Hematopoietic multipotent progenitor cell (in vitro differentiated cells): ENCODE measurements at regions not wholly inside any gene's neighbourhood (a gene's known extent, or its start where the extent isn't known, plus 50 kb on each side); places are given as distances from the start of the nearest gene placed in this dataset.
"Not testable (repeated sequence)": the region's sequence is repeated elsewhere in the genome, so short reads cannot be mapped to it uniquely, and the experiment has no call there.

Source experiments
- DNase-seq, 3 donors: peaks; one replicate each; pipeline ENCODE4 v3.0.0-alpha.2; 2011 to 2015; ENCODE audit warnings: low read depth in 2 of 3, low spot score in 2 of 3

DNA sequence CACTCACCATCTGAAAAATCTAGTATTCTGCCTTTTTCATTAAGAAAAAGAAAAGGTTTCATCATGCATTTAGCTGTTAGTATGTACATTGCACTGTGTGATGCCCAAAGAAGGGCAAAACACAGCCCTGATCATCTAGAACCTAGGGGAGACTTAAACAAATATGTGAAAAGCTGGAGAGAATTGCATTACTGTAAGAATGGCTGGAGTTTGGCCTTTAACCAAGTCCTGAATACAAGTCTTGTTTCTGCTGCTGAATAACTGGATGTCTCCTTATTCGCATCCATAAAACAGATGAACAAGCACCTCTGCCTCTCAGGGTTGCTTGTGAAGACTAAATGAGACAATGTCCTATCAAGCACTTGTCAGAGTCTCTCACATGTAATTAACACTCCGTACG, 233.4 kb upstream of the LRTM1 start:
- DNase-seq = no peak

DNA sequence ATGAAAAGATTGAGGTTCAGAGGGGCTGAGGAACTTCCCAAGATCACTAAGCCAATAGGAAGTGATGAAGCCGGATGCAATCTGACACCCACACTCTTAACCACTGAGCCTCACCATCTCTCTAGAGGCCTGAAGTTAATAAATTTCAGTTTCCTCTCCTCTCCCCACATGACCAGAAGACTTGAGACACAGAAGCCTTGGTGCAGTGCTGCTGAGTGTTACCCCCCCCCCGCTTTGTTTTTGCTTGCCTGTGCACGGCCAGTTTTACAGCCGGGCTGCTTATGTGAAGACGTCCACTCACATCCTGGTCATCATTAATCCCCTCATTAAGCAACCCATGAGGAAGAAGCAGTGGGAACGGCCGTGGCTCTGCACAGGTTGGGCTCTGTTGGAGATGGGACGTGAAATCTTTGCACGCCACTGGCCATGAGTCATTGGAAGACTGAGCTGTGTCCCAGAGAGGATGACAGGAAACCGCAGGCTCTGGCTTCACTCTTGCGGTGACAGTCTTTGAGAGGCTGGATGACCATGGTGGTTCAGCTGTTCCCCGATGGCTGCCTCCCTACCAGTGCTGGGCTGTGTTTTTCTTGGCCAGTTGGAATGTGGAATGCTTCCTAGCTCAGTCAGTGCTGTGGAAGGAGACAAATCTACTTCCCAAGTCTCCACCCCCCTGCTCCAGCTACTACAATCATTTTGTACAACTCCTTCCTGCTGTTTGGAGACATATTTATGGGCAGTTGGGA, 232.6 kb upstream of the LRTM1 start:
- DNase-seq = no peak

DNA sequence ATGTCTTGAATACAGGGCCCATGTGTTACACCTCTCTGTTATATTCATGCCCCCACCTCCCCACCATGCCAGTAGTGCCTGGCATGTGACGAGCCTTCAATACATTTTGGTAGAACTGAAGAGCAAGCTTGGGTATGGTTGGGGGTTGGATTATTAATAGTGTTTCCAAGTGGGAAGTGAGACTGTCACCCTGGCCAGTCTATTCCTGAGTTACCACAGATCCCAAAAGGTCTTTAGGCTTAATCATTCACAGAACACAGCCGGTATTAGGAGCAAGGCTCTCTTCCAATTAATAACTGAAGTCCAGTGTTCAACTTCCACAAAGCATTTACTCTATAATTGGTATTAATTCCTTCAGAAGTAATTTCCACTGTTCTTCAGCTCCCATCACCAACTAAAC, 231.9 kb upstream of the LRTM1 start:
- no peak for DNase-seq

DNA sequence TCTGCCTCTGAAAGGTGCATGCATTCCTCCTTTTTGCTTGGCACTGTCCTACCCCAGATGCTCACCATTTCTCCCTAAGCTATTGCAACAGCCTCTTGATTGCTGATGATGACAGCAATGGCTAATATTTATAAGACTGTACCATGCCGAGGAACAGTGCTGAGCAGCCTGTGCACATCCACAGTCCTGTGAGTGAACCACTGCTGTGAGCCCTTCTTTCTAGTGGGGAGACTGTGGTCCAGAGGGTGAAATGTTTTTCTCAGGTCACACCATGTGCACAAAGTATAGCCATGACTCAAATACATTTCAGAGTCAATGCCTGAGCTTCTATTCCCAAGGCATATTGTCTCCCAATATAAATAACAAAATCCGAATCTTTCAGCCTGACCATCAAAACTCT, 231.2 kb upstream of the LRTM1 start:
- DNase-seq = no peak

DNA sequence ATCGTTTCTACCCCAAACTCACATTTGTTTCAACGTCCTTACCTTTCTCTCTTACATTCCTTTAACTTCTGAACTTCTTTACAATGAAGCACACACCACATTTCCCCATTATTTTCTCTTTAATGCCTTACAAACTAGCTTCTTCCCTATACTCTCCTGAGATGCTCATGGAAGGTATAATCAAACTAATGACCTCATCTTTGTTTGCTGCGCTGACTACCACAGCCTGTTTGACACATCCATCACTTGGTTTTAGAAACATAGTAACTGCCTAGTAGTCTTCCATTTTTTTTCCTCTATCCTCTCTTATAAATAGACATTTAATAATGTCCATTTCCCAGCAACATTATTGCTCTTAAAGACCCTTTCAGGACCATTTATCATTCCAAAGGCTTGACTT, 230.5 kb upstream of the LRTM1 start:
- no peak for DNase-seq

DNA sequence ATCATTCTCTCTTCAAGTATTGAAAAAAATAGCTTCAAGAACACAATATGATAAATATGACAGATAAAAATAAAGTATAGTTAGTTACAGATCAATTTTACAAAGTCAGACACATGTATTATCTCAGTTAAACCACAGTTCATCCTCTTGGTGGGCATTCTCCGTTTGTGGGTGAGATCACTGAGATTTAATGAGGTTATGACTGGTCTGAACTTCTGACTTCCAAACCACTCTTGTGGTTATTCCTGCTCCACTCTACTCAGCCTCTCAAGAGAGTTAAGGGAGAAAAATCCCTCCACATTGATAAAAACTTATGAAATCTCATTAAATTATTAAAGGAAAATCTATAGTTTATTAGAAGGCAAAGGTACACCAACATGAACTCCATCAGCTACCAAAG, 229.9 kb upstream of the LRTM1 start:
- DNase-seq = no peak

DNA sequence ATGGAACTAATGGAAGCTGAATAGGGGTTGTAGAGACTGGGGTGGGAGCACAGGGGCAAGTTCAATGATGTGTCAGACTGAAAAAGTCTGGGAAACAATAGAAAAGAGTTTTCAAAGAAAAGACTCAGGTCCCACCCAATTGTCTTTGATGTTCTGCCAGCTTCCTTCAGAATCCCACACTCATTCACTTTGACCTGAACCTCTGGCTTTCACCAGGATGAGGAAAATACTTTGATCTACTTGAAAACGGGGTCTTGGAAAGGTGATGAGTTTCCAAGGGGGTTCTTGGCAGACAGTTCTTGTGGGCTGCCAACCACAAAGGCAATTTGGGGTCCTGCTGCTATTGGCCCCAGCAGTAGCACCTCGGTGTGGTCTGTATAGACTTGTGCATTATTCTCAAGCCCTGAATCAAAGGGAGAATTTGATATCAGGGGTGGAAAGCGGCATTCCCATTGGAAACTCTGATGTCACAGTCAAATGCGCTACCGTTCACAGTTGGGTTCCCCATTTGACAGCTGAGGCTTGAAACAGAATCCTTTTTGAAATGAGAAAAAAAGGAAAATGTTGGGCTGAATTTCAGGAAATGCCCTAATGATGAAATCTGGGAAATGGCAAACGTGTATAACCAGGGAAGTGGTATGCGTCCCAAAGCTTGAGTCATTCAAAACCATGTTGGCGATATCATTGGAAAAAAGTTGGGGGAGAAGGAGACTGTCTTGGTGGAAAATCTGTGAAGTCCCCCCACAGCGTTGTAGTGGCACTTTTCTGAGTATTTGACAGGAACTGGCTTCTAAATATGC, 229.2 kb upstream of the LRTM1 start:
- DNase-seq = no peak

DNA sequence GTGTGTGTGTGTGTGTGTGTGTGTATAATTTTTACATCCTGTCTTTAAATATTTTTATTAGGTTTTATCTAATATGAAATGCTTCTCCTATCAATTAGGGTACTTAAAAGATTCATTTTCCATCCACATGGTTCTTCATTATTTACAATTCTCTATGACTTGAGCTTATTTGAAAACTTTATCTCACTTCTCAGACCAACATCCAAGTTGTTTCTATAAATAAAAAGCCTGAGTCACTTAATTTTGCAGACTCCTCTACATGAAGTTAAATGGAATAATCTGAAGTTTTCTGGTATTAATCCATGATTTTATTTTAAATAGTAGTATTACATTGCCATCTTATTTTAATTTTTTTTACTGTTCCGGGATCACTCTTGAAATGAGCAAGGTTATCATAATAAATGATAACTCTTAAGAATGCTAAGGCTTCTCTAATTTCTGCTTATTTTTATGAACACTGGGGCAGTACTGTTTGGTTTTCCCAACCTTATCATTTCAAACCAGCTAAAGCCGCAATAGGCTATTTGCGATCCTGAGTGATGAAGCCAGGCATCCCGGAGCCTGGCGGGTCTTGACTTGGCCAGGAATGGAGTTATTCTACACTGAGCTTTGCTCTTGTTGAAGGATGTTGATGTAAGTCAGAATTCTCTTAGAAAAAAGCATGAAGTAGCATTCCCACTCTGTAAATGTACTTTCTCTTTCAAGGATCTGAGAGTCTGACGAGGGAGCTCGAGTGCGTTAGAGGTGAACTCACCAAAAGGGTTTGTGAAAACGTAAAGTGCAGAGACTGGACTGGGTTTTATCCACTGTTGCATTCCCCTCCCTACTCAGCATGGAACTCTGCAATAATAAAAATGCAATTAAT, 220.2 kb upstream of the LRTM1 start:
- no peak for DNase-seq

DNA sequence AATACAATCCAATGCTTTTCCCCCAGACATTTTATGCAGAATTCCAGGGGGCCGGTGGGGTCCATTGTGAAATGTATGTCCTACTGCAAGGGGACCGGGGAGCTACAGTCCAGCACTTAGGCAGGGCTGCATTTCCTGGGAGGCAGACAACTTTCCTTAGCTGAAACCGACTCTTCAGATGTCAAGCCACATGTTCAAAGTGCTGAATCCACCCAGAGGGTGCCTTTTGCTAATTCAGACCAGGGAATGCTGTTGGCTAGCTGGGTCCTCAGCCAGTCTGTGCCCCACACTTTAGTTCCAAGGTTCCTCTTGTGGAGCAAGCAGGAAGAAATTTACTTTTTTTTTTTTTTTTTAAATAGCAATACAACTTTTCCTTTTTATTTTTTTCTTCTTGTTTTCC, 219.5 kb upstream of the LRTM1 start:
- no peak for DNase-seq

DNA sequence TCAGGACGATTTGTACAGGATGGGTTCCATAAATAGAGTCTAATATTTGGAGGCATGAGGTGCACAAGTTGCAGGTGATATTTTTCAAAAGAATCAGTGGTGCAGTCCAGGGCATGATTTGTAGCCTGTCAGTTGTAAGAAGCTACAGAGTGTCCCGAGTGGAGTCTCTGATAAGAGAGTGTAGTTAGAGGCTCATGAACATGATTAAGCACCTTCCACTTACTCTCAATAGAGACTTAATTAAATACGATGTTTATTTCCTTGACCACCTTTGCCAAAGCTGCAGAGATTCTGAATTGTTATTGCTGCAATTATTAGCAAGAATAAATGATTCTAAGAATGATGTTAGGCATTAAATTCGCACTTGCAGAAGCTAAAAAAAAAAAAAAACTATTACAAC, 218.4 kb upstream of the LRTM1 start:
- no peak for DNase-seq

DNA sequence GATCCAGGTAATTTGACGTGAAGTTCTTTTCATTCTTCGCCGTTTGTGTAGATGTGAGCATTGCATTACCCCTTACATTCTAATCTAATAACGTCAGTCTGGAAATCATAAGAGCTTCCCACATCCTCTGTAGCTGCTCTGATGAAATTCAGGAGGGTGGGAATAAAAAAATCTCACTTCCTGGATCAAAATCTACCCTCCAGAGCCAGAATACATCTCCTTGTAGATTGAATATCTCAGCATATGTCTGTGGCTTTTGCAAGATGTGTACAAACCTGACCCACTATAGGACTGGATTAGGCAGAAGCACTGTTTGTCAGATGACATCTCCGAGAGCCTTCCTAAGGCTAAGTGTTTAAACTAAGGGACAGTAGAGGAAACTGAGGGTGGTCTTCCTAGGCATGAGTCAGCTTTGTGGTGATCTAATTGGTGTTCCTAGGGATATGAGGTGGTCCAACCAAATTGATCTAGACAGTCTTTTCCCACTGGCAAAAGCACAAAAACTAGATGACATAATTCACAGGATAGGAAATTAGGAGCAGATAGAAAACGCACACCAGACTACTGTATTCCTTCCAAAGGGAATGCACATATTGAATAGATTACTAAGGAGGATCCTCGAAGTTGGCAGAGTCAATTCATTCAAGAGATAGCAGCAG, 216.3 kb upstream of the LRTM1 start:
- DNase-seq = no peak

DNA sequence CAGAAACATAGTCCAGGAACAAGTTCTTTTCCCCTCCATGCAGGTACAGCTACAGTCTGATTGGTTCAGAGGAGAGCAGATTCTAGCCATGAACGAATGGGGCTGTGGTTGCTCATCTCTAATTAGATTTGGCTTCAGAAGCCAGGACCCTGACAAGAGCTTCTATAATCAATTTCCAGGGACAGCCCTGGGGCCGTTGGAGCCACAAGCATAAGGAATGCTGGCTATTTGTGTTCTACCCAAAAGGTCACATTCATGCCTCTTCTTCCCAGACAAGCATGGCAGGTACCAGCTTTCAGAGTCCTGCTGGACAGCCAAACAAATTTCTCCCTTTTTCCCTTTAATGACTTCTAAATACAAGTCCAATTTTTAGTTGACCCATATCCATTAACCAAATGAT, 215.5 kb upstream of the LRTM1 start:
- no peak for DNase-seq

DNA sequence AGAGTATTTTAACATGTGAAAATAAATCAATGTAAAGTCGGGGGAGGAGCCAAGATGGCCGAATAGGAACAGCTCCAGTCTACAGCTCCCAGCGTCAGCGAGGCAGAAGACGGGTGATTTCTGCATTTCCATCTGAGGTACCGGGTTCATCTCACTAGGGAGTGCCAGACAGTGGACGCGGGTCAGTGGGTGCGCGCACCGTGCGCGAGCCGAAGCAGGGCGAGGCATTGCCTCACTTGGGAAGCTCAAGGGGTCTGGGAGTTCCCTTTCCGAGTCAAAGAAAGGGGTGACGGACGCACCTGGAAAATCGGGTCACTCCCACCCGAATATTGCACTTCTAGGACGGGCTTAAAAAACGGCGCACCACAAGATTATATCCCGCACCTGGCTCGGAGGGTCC, 208.4 kb upstream of the LRTM1 start:
- DNase-seq = not testable (repeated sequence)

DNA sequence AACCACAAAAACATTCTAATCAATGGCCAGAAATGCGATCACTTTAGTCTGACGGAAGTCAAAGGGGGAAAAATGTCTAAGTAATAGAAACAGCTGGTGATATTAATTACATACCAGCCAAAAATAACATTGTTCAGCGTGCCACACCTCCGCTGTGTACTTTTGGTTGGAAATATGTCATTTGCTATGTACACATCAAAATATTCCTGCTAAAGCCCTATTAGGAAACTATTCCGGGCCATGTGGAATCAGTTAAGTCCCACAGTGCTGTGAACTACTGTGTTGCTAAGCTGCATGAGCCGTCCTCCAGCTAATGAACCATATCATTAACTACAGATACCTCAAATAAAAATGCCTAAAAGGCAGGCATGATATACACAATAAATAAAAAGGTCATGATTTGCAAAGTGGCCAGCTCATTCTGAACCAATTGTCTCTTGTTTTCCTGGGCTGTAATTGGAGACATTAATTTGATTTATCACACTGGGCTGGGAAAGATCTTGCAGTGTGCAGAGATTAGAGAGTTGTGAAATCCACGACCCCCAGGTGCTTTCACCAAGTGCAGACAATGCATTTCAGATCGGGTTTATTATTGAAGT, 200.5 kb upstream of the LRTM1 start:
- no peak for DNase-seq

DNA sequence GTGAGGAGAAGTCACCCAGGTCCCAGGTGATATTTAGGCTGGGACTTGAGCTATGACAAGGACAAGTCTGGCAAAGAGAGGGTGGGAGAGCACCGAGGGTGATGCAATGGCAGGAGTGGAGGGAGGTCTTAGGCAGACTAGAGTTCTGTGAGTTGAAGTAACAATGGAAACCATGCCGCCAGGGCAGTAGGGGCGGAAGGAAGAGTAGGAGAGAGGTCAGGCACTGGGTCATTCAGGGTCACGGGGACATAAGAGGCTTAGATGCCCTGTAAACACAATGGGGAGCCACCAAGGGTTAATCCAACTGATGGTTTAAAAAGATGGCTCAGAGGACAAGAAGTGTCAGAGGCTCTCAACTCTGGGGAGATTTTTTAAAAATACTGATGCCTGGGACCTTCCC, 199.7 kb upstream of the LRTM1 start:
- DNase-seq = no peak

DNA sequence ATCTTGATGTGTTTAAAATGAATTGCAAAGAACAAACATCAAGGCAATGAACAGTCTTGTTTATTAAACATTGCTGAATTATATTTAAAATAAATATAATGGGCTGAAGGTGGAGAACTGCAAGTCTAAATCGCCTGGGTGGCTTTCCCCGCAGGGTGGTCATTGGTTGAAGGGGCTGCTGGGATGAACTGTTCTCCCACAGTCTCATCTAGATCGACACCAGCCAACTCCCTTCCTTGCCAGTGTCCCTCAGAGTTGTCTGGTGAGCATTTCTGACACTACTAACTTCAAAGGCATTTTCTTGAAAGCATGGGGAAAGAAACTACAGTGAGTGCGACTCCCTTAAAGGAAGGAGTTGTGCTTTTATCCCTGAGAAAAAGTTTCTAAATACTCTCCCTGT, 196.5 kb upstream of the LRTM1 start:
- DNase-seq = no peak
